ENCODE measurements at regions not wholly inside any gene's neighbourhood (a gene's known extent, or its start where the extent isn't known, plus 50 kb on each side); places are given as distances from the start of the nearest gene placed in this dataset.

- Histone ChIP-seq H3K9me3 (ENCODE audit: control insufficient read depth in 4 of 4, low read length in 3 of 4) (no peaks in the 10 kb centered on the region), H3K4me1 (ENCODE audit: control insufficient read depth in 4 of 4, insufficient read depth in 4 of 4, low read length in 3 of 4) (peaks cover 12 to 46% (median 38%) of the 10 kb centered on the region in 4 donors), H3K36me3 (ENCODE audit: control insufficient read depth in 4 of 4, insufficient read depth in 3 of 4, low read depth in 1 of 4, low read length in 3 of 4) (no peaks in the 10 kb centered on the region), H3K27ac (ENCODE audit: low read depth in 1 of 2, low read length in 2 of 2) (peak overlapping the region; percentile 53 to 58), H3K9ac (ENCODE audit: low read depth in 1 of 2, low read length in 2 of 2) (no peak overlapping the region), H3K4me3 (ENCODE audit: low read depth in 1 of 3, low read length in 3 of 3) (no peak overlapping the region), H3K27me3 (ENCODE audit: control insufficient read depth in 4 of 4, insufficient read depth in 4 of 4, low read length in 3 of 4) (no peaks in the 10 kb centered on the region)
- TF ChIP-seq SP1 (IDR thresholded peaks at IDR 0.05) (no peak), CTCF (IDR thresholded peaks at IDR 0.05; ENCODE audit: low read depth, low read length, missing input control) (no peak), EGR1 (IDR thresholded peaks at IDR 0.05; ENCODE audit: low read depth in 2 of 2) (no peak), JUND (IDR thresholded peaks at IDR 0.05) (peak in 1 of 2 donors; percentile 28), YY1 (IDR thresholded peaks at IDR 0.05) (peak; percentile 63), TAF1 (conservative IDR thresholded peaks at IDR 0.05) (no peak), FOXA1 (IDR thresholded peaks at IDR 0.05) (no peak), RAD21 (IDR thresholded peaks at IDR 0.05) (peak in 1 of 2 donors; percentile 30), HNF4G (IDR thresholded peaks at IDR 0.05) (no peak), NR2F2 (IDR thresholded peaks at IDR 0.05) (no peak), REST (IDR thresholded peaks at IDR 0.05) (peak; percentile 27), RXRA (IDR thresholded peaks at IDR 0.05) (peak; percentile 39 to 48), GABPA (IDR thresholded peaks at IDR 0.05 in 1 of 2, conservative IDR thresholded peaks at IDR 0.05 in 1 of 2) (no peak), FOXA2 (IDR thresholded peaks at IDR 0.05) (no peak), HNF4A (conservative IDR thresholded peaks at IDR 0.05) (peak; percentile 48 to 59)
- TF ChIP-seq, protein P1, sequence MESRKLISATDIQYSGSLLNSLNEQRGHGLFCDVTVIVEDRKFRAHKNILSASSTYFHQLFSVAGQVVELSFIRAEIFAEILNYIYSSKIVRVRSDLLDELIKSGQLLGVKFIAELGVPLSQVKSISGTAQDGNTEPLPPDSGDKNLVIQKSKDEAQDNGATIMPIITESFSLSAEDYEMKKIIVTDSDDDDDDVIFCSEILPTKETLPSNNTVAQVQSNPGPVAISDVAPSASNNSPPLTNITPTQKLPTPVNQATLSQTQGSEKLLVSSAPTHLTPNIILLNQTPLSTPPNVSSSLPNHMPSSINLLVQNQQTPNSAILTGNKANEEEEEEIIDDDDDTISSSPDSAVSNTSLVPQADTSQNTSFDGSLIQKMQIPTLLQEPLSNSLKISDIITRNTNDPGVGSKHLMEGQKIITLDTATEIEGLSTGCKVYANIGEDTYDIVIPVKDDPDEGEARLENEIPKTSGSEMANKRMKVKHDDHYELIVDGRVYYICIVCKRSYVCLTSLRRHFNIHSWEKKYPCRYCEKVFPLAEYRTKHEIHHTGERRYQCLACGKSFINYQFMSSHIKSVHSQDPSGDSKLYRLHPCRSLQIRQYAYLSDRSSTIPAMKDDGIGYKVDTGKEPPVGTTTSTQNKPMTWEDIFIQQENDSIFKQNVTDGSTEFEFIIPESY (IDR thresholded peaks at IDR 0.05): no peak
- TF ChIP-seq, protein P2, sequence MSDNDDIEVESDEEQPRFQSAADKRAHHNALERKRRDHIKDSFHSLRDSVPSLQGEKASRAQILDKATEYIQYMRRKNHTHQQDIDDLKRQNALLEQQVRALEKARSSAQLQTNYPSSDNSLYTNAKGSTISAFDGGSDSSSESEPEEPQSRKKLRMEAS (IDR thresholded peaks at IDR 0.05): peak; percentile 21
- TF ChIP-seq, protein P3, sequence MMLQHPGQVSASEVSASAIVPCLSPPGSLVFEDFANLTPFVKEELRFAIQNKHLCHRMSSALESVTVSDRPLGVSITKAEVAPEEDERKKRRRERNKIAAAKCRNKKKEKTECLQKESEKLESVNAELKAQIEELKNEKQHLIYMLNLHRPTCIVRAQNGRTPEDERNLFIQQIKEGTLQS (IDR thresholded peaks at IDR 0.05): no peak
- WGBS: 31% methylated on average over 7 of the region's 7 CpGs
- no peak for DNase-seq (ENCODE audit: low spot score)
These were observed 142.1 kb upstream of the PKDCC start for GRCh38 chr2:41905597-41906337.
